Mucosa of gallbladder (tissue), 1 donor: ENCODE measurements at regions not wholly inside any gene's neighbourhood (a gene's known extent, or its start where the extent isn't known, plus 50 kb on each side); places are given as distances from the start of the nearest gene placed in this dataset.
"Not testable (repeated sequence)": the region's sequence is repeated elsewhere in the genome, so short reads cannot be mapped to it uniquely, and the experiment has no call there.

ENCODE experiments used
- DNase-seq: peaks from one replicate; pipeline ENCODE4 v3.0.0-alpha.2; 2020; ENCODE audit warnings: low spot score
- donor health status: DM: no; HTN: no; CAD: no.

GRCh38 chr12:28023156-28023887 is 50.8 kb upstream of the PTHLH start:
- peak; percentile 21 for DNase-seq

DNA sequence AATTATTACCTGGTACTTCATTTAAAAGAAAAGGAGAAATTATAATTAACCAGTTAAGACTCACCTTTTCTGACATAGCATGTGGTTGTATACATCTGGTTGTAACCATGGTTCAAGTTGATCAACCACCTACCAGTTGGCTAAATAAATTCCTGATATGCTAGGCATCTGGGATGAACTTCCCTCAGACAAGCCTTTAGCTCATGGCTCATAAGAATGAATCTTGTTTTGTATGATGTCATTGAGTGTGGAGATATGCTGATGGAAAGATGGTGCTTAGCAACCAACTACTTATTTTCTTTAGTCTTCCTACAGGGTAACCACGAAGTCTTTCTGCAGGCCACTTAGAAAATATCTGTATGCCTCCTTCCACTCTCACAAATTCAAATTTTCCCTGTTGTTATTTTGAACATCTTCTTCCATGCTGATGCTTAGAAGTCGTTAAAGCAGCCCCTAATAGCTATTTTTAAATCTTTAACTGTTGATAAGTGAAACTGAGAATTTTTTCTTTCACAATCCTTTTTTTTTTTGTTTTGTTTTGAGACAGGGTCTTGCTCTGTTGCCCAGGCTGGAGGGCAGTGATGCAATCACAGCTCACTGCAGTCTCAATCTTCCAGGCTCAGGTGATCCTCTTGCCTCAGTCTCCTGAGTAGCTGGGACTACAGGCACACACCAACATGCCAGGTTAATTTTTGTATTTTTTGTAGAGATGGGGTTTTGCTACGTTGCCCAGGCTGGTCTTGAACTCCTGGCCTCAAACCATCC is 51.9 kb upstream of the PTHLH start:
- no peak for DNase-seq

- no peak for DNase-seq
Measured at GRCh38 chr12:28025821-28026505, 53.4 kb upstream of the PTHLH start.

DNA sequence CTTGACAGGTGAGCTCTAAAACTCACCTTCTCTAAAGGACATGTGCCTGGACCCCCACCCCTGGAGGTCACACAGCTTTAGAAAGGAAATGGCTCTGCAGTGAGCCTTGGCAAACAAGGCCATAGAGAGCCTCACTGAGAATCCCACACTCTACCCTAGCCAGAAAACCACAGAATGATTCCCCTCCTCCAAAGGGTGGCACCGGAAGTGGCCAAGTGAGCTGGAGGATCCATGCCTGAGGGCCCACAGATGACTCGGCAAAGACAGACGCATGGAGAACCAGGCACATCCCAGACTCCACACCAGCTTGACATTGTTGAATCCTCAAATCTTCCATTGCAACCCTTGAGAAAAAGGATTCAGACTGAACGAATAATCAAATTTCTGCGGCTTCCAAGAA is 54.2 kb upstream of the PTHLH start:
- DNase-seq: no peak

DNA sequence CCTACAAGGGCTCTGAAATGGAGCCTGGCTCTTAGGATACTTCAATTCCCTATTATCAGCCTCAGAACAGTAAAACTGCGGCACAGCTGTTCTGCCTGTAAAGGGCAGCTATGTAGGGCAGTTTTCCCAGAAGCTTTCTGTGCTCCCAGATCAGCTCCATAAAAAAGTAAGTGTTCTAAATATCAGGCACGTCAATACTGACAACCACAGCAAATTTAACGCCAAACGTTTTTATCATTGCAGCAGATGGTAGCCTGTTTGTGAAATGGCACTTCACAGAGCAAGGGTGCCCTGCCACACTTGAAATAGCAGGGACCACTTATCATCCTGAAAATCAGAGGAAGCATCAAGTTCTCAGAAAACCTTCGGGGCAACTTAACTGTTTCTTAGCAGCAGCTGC is 54.8 kb upstream of the PTHLH start:
- DNase-seq: no peak

DNA sequence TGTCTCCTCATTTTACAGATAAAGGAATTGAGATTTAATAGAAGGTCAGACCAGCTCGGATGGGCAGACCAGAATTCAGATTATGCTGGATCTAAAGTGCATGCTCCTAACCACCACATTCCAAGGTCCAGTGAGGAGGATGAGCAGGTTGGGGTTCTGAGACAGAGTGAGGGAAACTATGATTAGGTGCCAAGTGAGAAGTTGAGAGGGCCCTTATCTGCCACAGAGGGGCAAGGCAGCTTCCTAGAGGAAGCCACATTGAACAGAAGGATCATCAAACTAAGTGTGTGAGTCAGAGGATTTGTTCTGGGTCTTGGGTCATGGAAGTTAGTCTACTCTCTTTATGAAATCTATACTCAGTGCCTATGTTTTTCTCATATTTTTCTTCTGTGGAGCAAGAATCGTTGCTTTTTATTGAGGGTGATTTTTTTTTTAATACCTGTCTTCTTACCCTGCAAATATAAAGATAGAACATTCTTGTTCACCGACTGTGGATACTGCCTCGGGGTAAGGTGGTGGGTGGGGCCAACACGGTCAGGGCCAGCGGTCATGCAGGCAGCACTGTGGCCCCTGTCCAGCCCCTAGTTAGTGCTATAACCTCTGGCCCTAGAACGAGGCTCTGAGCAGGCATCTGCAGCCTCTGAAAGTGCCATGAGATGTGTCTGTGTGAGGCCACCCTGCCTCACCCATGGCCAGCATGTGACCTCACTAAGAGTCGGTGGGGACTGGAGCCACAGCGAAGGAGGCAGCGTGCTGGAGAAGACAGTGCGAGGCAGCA is 55.6 kb upstream of the PTHLH start:
- no peak for DNase-seq

DNA sequence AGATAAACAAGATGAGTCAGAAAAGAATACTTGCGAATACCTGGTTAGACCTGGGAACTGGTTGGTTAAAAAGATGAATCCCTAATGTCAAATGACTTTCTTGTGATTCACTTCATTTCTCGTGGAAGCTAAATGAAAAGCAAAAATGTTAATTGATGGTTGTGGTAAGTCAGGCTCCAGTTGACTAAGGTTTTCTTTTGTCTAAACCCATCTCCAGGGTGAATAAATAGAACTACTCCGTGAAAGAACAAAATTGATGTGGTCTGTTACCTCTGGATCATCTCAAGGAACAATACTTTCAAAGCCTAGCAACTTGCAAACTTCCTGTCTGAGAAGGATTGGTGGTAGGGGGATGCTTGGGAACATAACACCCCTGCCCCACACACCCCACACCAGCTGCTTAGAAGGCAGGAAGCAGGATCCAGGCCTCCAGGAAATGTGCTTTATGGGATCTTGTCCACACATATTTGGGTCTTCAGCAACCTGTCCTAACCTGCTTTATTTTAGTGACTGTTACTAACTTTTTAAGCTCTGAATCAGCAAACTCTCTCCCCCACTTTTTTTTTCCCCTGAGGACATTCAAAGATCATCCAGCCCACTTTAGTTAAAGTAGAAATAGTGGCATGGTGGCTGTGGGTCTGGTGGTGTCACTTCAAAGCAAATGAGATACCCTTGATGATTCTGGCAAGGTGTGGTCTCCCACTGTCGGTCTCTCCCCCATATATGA is 60.4 kb upstream of the PTHLH start:
- no peak for DNase-seq

DNA sequence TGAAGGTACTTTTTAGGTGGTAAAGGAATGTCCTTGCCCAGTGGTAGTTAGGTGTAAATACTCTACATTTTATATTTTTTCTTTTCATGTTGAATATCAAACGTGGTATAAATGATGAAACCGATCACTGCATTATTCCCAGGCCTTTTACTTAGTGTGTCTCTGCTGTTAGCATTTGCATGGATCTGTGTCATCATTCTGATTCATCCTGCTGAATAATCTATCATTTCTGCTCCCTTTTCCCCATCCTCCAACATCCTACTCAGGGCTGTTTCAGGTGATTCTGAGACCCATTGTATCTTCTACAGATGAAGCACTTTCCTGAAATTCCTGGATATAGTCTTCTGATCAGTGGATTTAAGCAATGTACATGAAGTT is 61.0 kb upstream of the PTHLH start:
- no peak for DNase-seq

- no peak for DNase-seq
Measured at GRCh38 chr12:28034271-28034670, 61.7 kb upstream of the PTHLH start.

DNA sequence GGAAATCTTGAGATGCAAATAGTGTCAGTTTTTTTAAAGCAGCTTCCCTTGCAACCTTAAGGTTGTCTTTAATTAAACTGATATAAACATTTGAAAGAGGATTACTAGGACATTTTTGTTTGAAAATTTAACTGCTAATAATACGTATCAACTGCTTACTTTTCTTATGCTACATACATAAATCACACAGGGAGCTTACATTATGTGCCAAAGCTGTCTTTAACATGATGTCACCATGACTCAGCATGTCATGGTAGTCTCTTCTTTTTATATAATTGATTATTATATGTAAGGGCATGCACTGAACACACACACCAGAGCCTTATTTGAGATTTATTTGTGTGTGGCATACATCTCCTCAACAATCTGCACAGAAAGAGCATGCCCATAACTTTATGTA is 63.0 kb upstream of the PTHLH start:
- no peak for DNase-seq

DNA sequence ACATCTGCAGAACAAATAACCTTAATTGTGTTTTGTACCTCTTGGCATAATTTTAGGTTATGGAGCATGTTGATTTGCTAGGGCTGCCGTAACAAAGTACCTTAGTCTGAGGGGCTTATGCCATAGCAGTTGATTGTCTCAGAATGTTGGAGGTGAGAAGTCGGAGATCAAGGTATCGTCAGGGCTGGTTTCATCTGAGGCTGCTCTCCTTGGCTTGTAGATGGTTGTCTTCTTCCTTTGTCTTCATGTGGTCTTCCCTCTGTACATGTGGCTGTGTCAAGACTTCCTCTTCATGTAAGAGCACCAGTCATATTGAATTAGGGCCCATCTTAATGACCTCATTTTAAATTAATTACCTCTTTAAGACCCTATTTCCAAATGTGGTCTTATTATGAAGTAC is 64.4 kb upstream of the PTHLH start:
- DNase-seq: no peak

GRCh38 chr12:28040246-28040645 is 67.7 kb upstream of the PTHLH start:
- DNase-seq: no peak

DNA sequence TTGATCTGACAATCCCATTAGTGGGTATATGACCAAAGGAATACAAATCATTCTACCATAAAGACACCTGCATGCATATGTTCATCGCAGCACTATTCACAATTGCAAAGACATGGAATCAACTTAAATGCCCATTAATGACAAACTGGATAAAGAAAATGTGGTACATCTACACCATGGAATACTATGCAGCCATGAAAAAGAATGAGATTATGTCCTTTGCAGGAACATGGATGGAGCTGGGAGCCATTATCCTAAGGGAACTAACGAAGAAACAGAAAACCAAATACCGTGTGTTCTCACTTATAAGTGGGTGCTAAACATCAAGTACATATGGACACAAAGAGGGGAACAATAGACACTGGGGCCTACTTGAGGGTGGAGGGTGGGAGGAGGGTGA is 74.1 kb upstream of the PTHLH start:
- not testable (repeated sequence) for DNase-seq

- no peak for DNase-seq
Measured at GRCh38 chr12:28050606-28051005, 78.1 kb upstream of the PTHLH start.

- no peak for DNase-seq
Measured at GRCh38 chr12:28051516-28052354, 79.2 kb upstream of the PTHLH start.

GRCh38 chr12:28053564-28053963 is 81.0 kb upstream of the PTHLH start:
- DNase-seq: no peak

DNA sequence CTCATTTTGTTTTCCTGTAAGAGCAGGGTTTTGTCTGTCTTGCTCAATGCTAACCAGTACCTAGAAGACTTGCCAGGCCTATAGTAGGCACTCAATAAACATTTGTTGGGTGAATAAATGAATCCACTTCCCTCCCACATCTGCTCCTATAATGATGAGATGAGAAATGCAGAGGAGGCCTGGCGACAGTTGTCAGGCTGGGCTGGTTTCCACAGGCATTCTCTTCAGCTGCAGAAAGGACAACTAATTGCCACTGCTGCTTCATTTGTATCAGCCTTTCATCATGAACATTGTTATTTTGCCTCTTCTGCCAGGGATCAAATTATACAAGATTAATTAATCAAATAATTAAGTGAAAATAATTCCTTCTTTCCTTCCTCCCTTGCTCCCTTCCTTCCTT is 82.0 kb upstream of the PTHLH start:
- no peak for DNase-seq

- DNase-seq: no peak
Measured at GRCh38 chr12:28057856-28058615, 85.5 kb upstream of the PTHLH start.

GRCh38 chr12:28059220-28059619 is 86.7 kb upstream of the PTHLH start:
- DNase-seq: no peak

DNA sequence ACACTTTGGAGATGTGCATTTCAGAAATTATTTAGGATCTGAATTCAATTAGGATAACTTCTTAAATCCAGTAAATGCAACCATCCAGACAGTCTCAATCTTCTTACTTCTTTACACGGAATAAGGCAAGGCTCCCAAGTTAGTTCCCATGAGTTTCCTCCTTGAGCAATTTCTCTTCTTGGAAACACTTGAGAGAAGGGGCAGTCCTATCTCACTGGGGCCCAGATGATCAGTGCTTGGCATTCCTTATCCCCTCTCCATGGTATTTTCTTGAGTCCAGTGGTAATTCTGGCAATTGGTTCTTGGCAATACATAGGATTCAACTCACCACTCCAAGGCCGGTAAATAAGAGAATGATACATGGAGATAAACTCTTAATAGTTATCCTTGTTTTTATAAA is 87.1 kb upstream of the PTHLH start:
- DNase-seq: no peak
